Neutrophil (primary cell): ENCODE measurements at regions not wholly inside any gene's neighbourhood (a gene's known extent, or its start where the extent isn't known, plus 50 kb on each side); places are given as distances from the start of the nearest gene placed in this dataset.

Experiments
- H3K27ac ChIP-seq: fragments of 200-600 bp; sonication (generic); 2 replicates; pipeline ENCODE4 v1.5.1; 2016; ENCODE audit warnings: mild to moderate bottlenecking, moderate library complexity
- H3K27me3 ChIP-seq: fragments of 200-600 bp; sonication (generic); 2 replicates; pipeline ENCODE4 v1.6.0; 2016; ENCODE audit warnings: mild to moderate bottlenecking
- H3K36me3 ChIP-seq: fragments of 200-600 bp; sonication (generic); 2 replicates; pipeline ENCODE4 v1.5.1; 2017
- H3K4me1 ChIP-seq, 2 experiments: fragments of 200-600 bp in 1 of 2; sonication (generic) in 1 of 2; 1 replicate in 1 of 2; 2 replicates in 1 of 2; pipeline versions ENCODE4 v1.5.1 to v1.6.1; 2013 to 2016; ENCODE audit warnings: low read depth in 1 of 2, low read length in 1 of 2, mild to moderate bottlenecking in 1 of 2, moderate library complexity in 1 of 2; ENCODE audit not compliant: control insufficient read depth in 1 of 2, insufficient read depth in 1 of 2
- H3K4me3 ChIP-seq, 2 experiments: fragments of 200-600 bp in 1 of 2; sonication (generic) in 1 of 2; 1 replicate in 1 of 2; 2 replicates in 1 of 2; pipeline ENCODE4 v1.5.1; 2013 to 2016; ENCODE audit warnings: low read depth in 1 of 2, low read length in 1 of 2, mild to moderate bottlenecking in 1 of 2, moderate library complexity in 1 of 2
- H3K9me3 ChIP-seq: fragments of 200-600 bp; sonication (generic); 2 replicates; pipeline ENCODE4 v1.5.1; 2016
- CTCF ChIP-seq: fragments of 200-600 bp; sonication (generic); IDR thresholded peaks from 2 replicates; pipeline ENCODE4 v1.5.1; 2016; ENCODE audit warnings: antibody characterized with exemption

GRCh38 chr1:224486801-224487583 lies 52.4 kb upstream of the WDR26 start:
- H3K4me3 ChIP-seq, result no peak overlapping the region
- no peak overlapping the region for H3K27ac ChIP-seq
- no peaks in the 10 kb centered on the region for H3K36me3 ChIP-seq
- H3K27me3 ChIP-seq, result no peaks in the 10 kb centered on the region
- H3K4me1 ChIP-seq, result no peaks in the 10 kb centered on the region
- TF ChIP-seq CTCF, result no peak
- H3K9me3 ChIP-seq, result no peaks in the 10 kb centered on the region

GRCh38 chr1:224488806-224489499 lies 54.4 kb upstream of the WDR26 start:
- H3K27ac ChIP-seq, result no peak overlapping the region
- H3K27me3 ChIP-seq, result no peaks in the 10 kb centered on the region
- H3K4me3 ChIP-seq, result no peak overlapping the region
- no peaks in the 10 kb centered on the region for H3K36me3 ChIP-seq
- TF ChIP-seq CTCF, result no peak
- no peaks in the 10 kb centered on the region for H3K4me1 ChIP-seq
- no peaks in the 10 kb centered on the region for H3K9me3 ChIP-seq

- Histone ChIP-seq H3K4me3 (no peak overlapping the region), H3K27ac (no peak overlapping the region), H3K27me3 (no peaks in the 10 kb centered on the region), H3K36me3 (no peaks in the 10 kb centered on the region), H3K9me3 (no peaks in the 10 kb centered on the region), H3K4me1 (no peaks in the 10 kb centered on the region)
- TF ChIP-seq CTCF, result no peak
These were observed 55.2 kb upstream of the WDR26 start for GRCh38 chr1:224489534-224490365.

GRCh38 chr1:224490549-224491537 lies 56.2 kb upstream of the WDR26 start:
- no peak overlapping the region for H3K4me3 ChIP-seq
- TF ChIP-seq CTCF, result no peak
- H3K27ac ChIP-seq, result no peak overlapping the region
- H3K27me3 ChIP-seq, result no peaks in the 10 kb centered on the region
- no peaks in the 10 kb centered on the region for H3K4me1 ChIP-seq
- no peaks in the 10 kb centered on the region for H3K36me3 ChIP-seq
- H3K9me3 ChIP-seq, result no peaks in the 10 kb centered on the region

- Histone ChIP-seq H3K9me3 (no peaks in the 10 kb centered on the region), H3K4me3 (no peak overlapping the region), H3K4me1 (no peaks in the 10 kb centered on the region), H3K36me3 (no peaks in the 10 kb centered on the region), H3K27me3 (no peaks in the 10 kb centered on the region), H3K27ac (no peak overlapping the region)
- no peak for TF ChIP-seq CTCF
These were observed 57.4 kb upstream of the WDR26 start for GRCh38 chr1:224492015-224492414.
